Right ventricle myocardium superior (tissue), 1 donor: ENCODE measurements at regions not wholly inside any gene's neighbourhood (a gene's known extent, or its start where the extent isn't known, plus 50 kb on each side); places are given as distances from the start of the nearest gene placed in this dataset.
A peak's percentile ranks its signal among the peaks of the same experiment; 100 is the strongest.
"Not testable (repeated sequence)": the region's sequence is repeated elsewhere in the genome, so short reads cannot be mapped to it uniquely, and the experiment has no call there.

Experiments
- ATAC-seq: fragments of 200-7000 bp; cut with Tn5 transposase; one replicate; pipeline ENCODE4 v1.9.1; 2020; ENCODE audit warnings: mild to moderate bottlenecking; ENCODE audit not compliant: poor library complexity
- DNase-seq: peaks from one replicate; pipeline ENCODE4 v3.0.0-alpha.2; 2020
- intact Hi-C: fragments of 100-400 bp; cut with DNase I; formaldehyde crosslinking; loops from one replicate; pipeline ENCODE4 v1.11.2; 2022
- donor health status: DM: no; HTN: yes; CAD: no; lungs with severe emphysema.

DNA sequence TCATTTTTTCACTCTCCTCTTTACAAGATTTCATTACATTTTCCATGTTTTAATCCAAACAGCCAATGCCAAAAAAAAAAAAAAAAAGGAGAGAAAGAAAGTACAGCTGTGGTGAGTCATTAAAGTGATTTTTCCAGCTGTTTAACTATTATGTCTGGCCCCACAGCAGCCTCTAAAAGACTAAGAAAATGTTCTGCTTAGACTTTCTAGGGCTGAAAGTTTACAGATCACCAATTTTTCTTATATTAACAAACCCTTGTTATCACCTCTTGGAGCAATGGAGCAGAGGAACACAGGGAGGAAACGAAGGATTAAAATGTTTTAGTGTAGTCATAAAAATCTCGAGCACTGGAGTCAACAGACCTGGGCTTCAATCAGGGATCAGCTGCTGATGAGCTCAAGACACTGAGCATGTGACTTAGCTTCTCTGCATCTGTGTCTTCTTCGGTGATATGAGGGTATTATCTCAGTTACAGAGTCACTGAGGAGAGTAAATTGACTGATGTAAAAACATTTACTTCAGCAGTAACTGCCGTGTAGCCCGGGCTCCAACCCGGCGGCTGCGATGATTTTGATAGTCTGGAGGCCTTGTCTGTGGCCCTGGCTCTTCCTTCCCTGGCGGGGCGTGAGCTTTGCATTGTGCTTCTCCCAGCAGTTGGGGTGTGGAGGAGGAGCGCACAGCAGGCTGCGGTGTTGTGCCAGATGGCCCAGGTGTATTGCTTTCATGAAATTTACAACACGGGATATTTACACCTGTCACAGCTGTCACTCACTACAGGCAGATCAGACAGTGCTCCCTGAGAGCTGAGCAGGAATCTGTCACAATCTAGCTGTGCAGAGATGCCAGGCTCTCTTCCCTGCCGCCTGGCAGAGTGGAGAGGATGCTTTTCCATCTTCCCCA is 298.3 kb upstream of the FZD8 start:
- intact Hi-C loops: no loop called here
- ATAC-seq (peak; percentile 77), DNase-seq (no peak)

DNA sequence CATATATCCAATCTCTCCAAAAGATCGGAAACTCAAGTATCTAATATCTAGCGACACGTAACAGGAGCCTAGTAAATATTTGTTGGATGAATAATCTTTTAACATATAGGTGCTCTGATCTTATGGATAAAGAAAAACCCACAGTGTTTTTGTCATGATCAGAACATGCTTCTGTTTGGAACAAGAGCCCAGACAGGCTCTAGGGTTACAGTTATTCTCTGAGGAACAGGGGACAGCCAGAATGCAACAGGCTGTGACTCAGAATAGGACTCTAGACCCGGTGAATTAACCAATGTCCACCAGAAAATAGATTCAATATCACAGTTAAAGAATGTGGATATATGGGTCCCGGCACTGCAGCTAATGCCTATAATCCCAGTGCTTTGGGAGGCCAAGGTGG is 296.1 kb upstream of the FZD8 start:
- ATAC-seq (no peak), DNase-seq (no peak)
- intact Hi-C loops: no loop called here

DNA sequence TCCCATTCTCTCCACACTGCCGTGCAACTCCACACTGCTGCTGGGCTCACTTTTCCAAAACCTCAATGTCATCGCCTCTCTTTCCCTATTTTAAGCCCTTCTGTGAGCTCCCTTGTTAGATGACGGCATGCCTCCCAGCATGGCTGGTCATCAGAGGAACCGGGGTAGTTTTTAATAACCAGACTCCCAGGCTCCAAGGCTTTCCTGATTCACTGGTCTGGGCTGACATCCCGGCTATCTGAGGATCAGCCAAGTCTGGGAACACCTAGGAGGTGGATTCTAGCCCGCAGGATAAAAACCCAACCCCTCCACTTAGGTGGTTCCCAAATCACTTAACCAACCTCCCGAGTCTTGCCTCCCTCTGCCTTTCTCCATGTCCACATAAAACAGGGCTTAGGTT is 295.4 kb upstream of the FZD8 start:
- ATAC-seq (no peak), DNase-seq (no peak)
- intact Hi-C loops: no loop called here

DNA sequence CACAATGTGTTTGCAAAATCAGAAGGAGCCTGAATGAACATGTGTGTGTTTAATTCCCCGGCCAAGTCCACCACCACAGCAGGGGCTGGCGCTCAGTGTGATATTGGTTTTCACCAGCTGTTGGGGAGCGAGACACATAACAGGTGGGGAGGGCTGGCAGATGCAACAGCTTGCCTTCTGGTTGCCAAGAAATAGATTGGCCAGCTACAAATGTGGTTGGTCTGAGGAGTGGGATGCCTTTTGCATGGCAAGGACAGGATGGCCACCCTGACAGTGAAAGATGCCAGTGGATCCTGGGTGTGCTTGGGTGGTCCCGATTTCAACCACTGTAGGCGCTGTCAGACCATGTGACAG is 292.5 kb upstream of the FZD8 start:
- intact Hi-C loops: no loop called here
- DNase-seq (no peak), ATAC-seq (no peak)

DNA sequence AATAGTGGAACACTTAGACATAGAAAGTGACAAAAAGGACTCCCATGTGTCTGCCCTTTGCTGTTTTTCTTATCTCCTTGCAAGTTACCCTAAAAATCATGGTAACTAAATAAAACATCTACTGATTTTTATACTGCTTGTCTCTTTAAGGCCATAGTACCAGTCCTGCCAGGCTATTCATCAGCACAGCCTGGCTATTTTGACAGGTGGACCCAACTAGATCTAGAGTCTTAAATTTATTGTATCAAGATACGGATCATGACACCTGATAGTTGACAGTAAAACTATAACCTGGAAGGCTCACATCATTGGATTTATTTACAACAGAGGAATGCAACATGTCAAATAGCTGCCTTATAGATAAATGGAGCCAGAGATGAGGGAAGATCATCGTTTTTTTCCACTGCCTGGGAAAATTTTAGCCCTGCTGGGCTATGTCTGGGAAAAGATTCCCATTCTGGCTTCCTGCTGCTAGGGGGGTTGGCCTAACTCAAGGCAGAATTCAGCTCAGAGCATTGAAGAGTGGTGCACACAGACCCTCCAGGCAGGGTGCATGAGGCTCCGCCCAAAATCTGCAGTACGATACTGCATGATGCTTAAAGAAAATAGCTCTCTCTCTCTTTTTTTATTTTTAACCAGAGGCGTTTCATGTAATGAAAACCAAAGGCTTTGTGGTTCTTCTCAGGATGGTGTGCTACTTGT is 292.0 kb upstream of the FZD8 start:
- intact Hi-C loops: no loop called here
- ATAC-seq (no peak), DNase-seq (no peak)

DNA sequence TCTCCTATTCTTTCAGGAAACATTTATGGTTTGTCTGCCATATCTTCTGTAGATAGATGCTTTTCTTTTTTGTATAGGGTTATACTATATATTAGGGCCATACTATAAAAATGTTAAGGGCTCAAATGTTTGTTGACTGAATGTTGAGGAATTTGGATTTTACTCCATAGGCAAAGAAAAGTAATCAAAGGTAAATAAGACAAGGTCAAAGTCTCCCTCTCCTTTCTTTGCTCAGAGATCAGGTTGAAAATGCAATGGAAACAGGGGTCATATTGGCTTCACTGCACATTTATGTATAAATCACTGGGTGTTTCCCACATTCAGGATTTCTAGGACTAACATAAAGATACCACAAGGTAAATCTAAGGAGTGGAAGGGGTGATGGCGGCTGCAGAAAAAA is 291.4 kb upstream of the FZD8 start:
- ATAC-seq (no peak), DNase-seq (no peak)
- intact Hi-C loops: no loop called here

DNA sequence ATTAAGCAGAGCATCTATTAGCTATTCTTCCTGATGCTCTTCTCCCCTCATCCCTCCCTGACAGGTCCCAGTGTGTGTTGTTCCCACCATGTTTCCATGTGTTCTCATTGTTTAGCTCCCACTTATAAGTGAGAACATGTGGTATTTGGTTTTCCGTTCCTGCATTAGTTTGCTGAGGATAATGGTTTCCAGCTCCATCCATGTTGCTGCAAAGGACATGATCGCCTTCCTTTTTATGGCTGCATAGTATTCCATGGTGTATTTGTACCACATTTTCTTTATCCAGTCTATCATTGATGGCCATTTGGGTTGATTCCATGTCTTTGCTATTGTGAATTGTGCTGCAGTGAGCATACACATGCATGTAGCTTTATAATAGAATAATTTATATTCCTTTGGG is 287.9 kb upstream of the FZD8 start:
- ATAC-seq, DNase-seq, intact Hi-C loops: not testable (repeated sequence)

DNA sequence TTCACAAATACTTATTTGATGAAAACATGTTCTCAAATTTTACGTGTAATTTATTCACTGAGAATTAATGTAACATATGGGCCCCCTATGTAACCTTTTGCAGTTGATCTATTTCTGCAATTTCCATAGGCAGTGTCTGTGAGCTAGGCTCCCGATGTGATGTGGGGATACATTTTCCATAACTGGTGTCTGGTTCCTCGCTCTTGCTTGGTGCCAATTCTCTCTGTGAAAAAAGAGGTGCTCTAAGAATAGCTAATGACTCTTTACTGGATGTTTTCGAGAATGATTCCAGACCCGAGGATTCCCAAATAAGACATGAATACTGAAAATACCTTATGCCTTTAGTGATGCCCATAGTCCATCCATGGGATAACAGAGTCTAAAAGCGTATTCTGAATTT is 286.7 kb upstream of the FZD8 start:
- intact Hi-C loops: no loop called here
- no peak for DNase-seq

DNA sequence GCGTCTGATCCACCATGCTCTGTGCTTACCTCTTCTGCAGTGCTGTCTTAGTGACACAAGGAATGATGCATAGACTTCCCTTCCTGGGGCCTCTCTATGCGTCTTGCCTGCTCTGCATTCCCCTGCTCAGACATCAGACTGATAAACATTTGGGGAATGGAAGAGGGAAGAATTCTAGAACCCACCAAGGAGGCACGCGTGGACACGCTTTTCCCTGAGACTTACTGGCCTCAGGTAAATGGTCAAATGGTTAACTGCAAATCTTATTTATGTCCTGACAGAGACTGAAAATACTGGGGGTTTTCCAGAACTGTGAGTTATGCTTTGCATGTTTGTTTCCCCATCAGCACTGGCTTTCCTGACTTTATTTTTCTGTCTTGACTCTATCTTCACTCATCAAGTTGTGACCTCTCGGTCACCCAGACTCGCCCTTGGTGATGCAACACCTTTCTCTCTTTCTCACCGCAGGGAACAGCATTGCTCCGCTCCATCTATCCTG is 285.9 kb upstream of the FZD8 start:
- intact Hi-C loops: no loop called here
- DNase-seq (no peak), ATAC-seq (no peak)

More for the DNA sequence above, 286.7 kb upstream of the FZD8 start:
- ATAC-seq: peak; percentile 77

DNA sequence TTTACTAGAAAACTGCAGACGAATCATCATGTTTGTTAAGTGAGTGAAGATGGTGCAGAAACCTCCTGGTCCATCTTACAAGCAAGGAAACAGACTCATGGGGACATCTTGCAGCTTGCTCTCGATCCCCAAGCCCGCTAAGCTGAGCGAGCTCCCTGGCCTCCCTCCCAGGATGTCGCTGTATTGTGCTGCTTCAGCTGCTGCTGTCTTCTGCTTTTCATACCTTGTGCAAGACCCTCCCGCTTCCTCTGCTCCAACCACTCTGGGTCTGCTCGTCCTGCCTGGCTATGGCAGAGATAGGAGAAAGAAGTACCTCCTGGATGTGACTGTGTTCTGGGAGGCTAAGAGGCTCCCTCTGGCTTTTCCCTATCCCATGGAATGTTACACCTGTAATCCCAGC is 285.2 kb upstream of the FZD8 start:
- intact Hi-C loops: no loop called here
- ATAC-seq (no peak), DNase-seq (no peak)

DNA sequence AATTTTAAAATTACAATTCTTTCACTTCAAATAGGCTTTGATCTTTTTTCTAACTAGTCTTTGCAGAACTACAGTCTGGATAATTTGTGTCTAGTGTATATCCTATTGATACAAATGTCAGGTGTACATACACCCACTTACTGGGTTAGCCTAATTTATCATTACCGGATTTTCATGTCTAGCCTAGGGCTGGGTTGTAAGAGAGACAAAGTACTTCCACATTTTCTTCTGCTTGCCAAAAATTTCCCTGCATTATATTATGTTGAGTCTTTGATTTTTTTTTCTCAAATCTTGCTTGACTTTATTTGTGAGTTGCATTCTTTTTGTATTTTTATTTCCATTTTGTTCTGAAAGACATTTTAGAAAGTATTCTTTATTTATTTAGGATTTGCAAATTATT is 284.8 kb upstream of the FZD8 start:
- ATAC-seq (no peak), DNase-seq (no peak)
- intact Hi-C loops: no loop called here

DNA sequence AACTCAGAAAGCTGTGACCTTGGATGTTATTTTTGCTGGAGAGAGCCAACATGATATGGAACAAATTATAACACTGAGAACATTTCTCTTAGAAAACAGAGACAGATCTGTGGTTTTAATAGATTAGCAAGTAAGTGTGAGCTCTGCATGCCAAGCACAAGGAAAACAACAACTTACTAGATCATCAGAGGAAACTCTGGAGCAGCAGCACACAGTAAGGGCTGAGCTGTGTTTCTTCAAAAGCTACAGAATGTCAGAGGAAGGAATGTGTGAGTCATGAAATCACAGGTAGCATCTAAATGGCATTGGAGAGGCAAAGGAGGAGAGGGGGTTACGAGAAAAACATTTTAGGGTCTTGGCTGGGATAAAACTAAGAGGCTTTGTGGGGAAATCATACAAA is 283.4 kb upstream of the FZD8 start:
- intact Hi-C loops: no loop called here
- no peak for DNase-seq
- no peak for ATAC-seq

DNA sequence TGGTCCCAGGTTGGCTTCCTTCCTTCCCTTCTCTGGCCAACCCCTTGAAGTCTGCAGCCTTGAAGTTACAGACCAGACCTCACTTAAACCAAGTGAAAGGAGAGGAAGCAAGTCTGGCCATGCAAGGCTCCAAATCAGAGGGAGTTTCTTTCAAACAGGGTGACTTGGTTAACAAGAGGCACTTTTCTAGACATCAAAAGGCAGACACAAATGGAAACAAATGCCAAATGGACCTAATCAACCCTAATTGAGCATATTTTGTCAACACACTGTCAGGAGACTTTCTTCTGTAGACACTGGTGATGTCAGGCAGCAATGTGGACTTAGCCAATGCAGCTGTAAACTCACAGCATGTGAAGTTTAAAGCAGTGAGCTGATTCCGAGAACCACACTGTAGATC is 282.7 kb upstream of the FZD8 start:
- ATAC-seq (no peak), DNase-seq (no peak)

DNA sequence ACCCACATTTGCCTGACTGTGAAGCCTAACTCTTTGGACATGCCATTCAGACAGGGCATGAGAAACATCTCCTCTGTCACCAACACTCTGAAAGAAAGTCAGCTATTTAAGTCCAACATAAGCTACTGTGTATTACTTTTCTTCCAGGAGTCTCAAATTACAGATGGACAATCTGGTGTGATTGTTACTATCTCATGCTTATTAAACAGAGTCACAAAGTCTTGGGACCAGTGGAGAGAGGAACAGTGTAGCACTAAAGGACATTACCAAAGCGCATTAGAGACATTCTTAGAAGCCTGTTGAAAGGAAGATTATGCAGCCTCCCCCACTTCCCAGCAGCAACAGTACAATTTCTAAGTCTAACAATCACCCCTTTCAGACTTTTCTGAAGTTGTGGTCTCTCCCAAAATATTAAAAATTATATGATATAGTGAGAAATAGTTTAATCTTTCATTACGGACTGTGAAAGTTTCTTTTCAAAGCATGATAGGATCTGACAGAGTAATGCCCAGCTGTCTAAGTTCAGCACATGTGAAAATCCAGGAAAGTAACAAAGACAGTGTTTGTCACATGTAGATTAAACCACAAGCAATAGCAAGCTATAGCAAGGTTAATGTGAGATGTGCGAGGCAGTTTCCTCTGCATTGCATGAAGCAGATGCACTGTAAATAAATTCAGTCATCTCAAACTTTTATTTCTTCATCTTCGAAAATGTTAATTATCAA is 280.9 kb upstream of the FZD8 start:
- intact Hi-C loops: no loop called here
- DNase-seq (no peak), ATAC-seq (no peak)

More for the DNA sequence above, 282.7 kb upstream of the FZD8 start:
- intact Hi-C loops: no loop called here

DNA sequence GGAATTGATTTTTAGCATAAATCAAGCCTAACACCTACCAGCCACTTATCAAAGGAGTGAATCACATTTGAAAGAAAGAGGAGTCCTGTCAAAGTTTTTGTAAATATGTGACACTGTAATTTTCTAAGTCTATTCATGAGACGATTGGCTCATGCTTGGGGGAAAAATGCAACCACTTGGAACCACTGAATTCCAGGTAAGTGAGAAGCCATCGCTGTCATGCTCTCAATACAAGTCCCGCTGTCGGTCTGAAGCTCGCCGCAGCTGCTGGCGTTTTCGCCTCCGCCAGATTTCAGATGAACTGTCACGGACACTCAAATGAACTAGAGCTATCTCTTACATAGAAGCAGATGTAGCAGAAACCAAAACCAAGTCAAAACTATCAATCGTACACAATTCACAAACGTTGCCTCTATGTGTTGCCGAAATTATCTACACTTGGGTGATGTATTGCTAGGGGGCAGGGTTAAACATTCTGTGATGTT is 279.8 kb upstream of the FZD8 start:
- intact Hi-C loops: no loop called here
- no peak for DNase-seq
- no peak for ATAC-seq

DNA sequence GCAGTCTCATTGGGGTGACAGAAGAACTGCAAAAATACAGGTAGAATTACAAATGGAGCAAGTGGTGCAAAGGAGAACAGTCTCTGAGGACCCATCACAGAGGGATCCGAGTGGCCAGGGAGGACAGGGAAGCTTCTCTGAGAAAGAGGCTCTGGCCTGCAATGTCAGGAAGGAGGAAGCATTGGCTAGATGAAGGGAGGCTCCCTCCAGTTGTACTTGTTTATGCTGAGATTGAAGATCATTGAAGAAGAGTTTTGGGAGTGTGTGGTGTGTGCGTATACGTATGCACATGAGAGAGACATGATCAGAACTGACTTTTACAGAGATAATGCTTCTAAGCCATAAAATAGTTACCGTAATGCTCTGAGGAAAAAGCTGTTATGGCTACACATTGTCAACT is 274.7 kb upstream of the FZD8 start:
- DNase-seq (no peak), ATAC-seq (peak; percentile 76)
- intact Hi-C loops: no loop called here

DNA sequence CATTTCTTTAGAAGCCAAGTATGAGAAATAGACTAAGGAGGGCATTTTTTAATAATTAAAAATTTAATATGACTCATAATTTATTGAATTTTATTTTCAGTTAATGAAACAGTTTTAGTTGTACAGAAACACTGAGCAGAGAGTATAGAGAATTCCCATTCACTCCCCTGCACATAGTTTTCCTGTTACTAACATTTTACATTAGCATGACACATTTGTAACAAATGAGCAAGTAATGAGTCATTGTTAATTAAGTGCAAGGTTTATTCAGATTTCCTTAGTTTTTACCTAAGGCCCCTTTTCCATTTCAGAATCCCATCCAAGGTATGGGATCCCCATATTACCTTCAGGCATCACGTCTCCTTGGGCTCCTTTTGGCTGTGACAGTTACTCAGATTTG is 271.5 kb upstream of the FZD8 start:
- intact Hi-C loops: loop anchor here (5.0 kb wide), 1 partner anchor 271 kb away; the partner anchor contains the start of gene FZD8
- ATAC-seq: no peak
- DNase-seq: no peak

DNA sequence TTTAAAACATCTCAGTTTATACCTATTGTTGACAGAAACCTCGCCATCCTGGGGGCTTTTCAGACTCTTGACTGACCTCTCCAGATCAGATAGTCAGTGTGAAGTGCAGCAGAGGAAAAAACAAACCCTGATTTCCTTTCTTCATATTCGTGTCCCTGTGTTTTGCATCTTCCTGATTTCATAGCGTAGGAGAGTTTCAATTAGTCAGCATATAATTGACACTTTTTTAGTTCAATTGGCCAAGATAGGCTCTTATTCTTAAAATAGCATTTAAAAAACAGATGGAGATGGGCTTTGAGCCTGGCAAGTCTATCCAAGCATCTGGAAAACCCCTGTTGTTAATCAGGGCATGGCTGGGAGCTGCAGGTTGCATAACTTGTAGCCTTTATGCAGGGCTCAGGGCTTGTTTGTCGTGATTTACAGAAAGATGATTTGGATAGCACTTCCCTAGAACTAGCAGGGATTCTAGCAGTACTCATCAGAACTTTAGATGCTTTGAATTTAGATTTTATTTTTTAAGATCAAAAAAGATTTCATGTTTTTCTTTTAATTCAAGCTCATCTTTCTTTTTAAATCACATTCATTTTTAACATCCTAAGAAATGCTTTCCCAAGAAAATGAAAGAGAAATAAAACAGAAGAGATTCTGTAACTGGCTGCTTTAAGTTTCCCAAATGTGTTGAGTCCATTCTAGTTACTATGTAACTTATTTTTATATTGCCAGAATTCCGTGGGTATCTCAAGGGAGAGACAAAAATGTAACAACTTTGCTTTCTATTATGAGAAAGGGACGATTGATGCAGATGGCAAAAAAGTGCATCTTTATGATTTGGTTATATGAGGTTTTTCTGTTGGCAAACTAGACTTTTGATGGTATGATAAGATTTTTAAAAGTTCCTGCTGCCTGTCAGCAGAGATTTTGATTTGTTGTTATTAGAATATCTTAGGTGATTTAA is 270.8 kb upstream of the FZD8 start:
- intact Hi-C loops: loop anchor here (5.0 kb wide), 1 partner anchor 271 kb away; the partner anchor contains the start of gene FZD8

More for the DNA sequence above, 270.8 kb upstream of the FZD8 start:
- no peak for DNase-seq
- ATAC-seq: peak; percentile 27
